H9 (cell line): ENCODE measurements at regions not wholly inside any gene's neighbourhood (a gene's known extent, or its start where the extent isn't known, plus 50 kb on each side); places are given as distances from the start of the nearest gene placed in this dataset.

Experiments
- DNase-seq: peaks from one replicate; pipeline ENCODE4 v3.0.0-alpha.2; 2017
- H2AFZ ChIP-seq: one replicate; pipeline ENCODE4 v1.6.1; 2013; ENCODE audit warnings: mild to moderate bottlenecking, low read length, control low read depth, moderate library complexity
- H2AK5ac ChIP-seq: 2 replicates; pipeline ENCODE4 v1.6.1; 2013; ENCODE audit warnings: low read length, control low read depth, mixed read lengths; ENCODE audit not compliant: insufficient read length
- H2BK120ac ChIP-seq: one replicate; pipeline ENCODE4 v1.6.1; 2013; ENCODE audit warnings: low read depth, mild to moderate bottlenecking, low read length, control low read depth, inconsistent platforms; ENCODE audit not compliant: poor library complexity, severe bottlenecking
- H2BK12ac ChIP-seq: 2 replicates; pipeline ENCODE4 v1.6.1; 2013; ENCODE audit warnings: low read length, control low read depth, mixed read lengths, low read depth; ENCODE audit not compliant: insufficient read length
- H2BK15ac ChIP-seq: 2 replicates; pipeline ENCODE4 v1.6.1; 2013; ENCODE audit warnings: low read depth, low read length, control low read depth
- H2BK20ac ChIP-seq: one replicate; pipeline ENCODE4 v1.6.1; 2013; ENCODE audit warnings: low read depth, mild to moderate bottlenecking, low read length, control low read depth, inconsistent platforms; ENCODE audit not compliant: poor library complexity, severe bottlenecking
- H2BK5ac ChIP-seq: 2 replicates; pipeline ENCODE4 v1.6.1; 2013; ENCODE audit warnings: low read length, control low read depth, mixed read lengths; ENCODE audit not compliant: insufficient read length
- H3K14ac ChIP-seq: 2 replicates; pipeline ENCODE4 v1.6.1; 2013; ENCODE audit warnings: low read length, control low read depth; ENCODE audit not compliant: insufficient read depth
- H3K18ac ChIP-seq: 2 replicates; pipeline ENCODE4 v1.6.1; 2013; ENCODE audit warnings: low read depth, mild to moderate bottlenecking, mixed read lengths, low read length, control low read depth; ENCODE audit not compliant: insufficient read length
- H3K23ac ChIP-seq: 2 replicates; pipeline ENCODE4 v1.6.1; 2013; ENCODE audit warnings: low read length, control low read depth, mixed read lengths, low read depth; ENCODE audit not compliant: insufficient read length
- H3K23me2 ChIP-seq: 2 replicates; pipeline ENCODE4 v1.6.1; 2013; ENCODE audit warnings: low read depth, mild to moderate bottlenecking, mixed read lengths, low read length, control low read depth; ENCODE audit not compliant: insufficient read length, poor library complexity, severe bottlenecking
- H3K27ac ChIP-seq: 2 replicates; pipeline ENCODE4 v1.5.1; 2013; ENCODE audit warnings: low read length, control low read depth, mixed read lengths, low read depth; ENCODE audit not compliant: insufficient read length
- H3K27me3 ChIP-seq: 2 replicates; pipeline ENCODE4 v1.6.1; 2013; ENCODE audit warnings: low read length, control low read depth, inconsistent platforms; ENCODE audit not compliant: insufficient read depth
- H3K4ac ChIP-seq: 2 replicates; pipeline ENCODE4 v1.6.1; 2013; ENCODE audit warnings: low read depth, mild to moderate bottlenecking, control low read depth, inconsistent platforms, low read length, moderate library complexity
- H3K4me1 ChIP-seq: 2 replicates; pipeline ENCODE4 v1.6.1; 2013; ENCODE audit warnings: low read length, control low read depth, inconsistent platforms; ENCODE audit not compliant: insufficient read depth
- H3K4me2 ChIP-seq: 2 replicates; pipeline ENCODE4 v1.6.1; 2013; ENCODE audit warnings: low read length, control low read depth, mixed read lengths; ENCODE audit not compliant: insufficient read length, insufficient read depth
- H3K56ac ChIP-seq: 2 replicates; pipeline ENCODE4 v1.6.1; 2013; ENCODE audit warnings: low read depth, mild to moderate bottlenecking, mixed read lengths, low read length, control low read depth; ENCODE audit not compliant: insufficient read length
- H3K79me1 ChIP-seq: 2 replicates; pipeline ENCODE4 v1.6.1; 2013; ENCODE audit warnings: low read depth, mild to moderate bottlenecking, moderate library complexity, low read length, control low read depth, inconsistent platforms; ENCODE audit not compliant: insufficient read depth, poor library complexity, severe bottlenecking
- H3K79me2 ChIP-seq: 2 replicates; pipeline ENCODE4 v1.6.1; 2013; ENCODE audit warnings: low read length, control low read depth, inconsistent platforms; ENCODE audit not compliant: insufficient read depth
- H3K9ac ChIP-seq: 2 replicates; pipeline ENCODE4 v1.6.1; 2013; ENCODE audit warnings: low read length, control low read depth, mixed read lengths; ENCODE audit not compliant: insufficient read length; ENCODE audit errors: extremely low read depth
- H3K9me3 ChIP-seq: one replicate; pipeline ENCODE4 v1.6.1; 2013; ENCODE audit warnings: low read depth, low read length, inconsistent platforms; ENCODE audit not compliant: control insufficient read depth
- H3T11ph ChIP-seq: one replicate; pipeline ENCODE4 v1.6.1; 2013; ENCODE audit warnings: mild to moderate bottlenecking, low read length, control low read depth, inconsistent platforms
- H4K20me1 ChIP-seq: one replicate; pipeline ENCODE4 v1.6.1; 2013; ENCODE audit not compliant: control insufficient read depth, insufficient read length, insufficient read depth
- H4K5ac ChIP-seq: 2 replicates; pipeline ENCODE4 v1.6.1; 2013; ENCODE audit warnings: low read depth, mild to moderate bottlenecking, mixed read lengths, low read length, control low read depth; ENCODE audit not compliant: insufficient read length
- H4K8ac ChIP-seq: replicated peaks from 2 replicates; pipeline ENCODE4 v1.6.1; 2013; ENCODE audit warnings: low read length, control low read depth, mixed read lengths, low read depth; ENCODE audit not compliant: insufficient read length
- H4K91ac ChIP-seq: 2 replicates; pipeline ENCODE4 v1.6.1; 2013; ENCODE audit warnings: low read depth, mild to moderate bottlenecking, moderate library complexity, mixed read lengths, low read length, control low read depth; ENCODE audit not compliant: insufficient read length
- H3K27ac Mint-ChIP-seq, 3 experiments: 2 replicates in 2 of 3; 3 replicates in 1 of 3; pipeline ENCODE4 v1.8.0; 2020 to 2021; ENCODE audit warnings: mixed read lengths in 3 of 3, mild to moderate bottlenecking in 1 of 3, moderate library complexity in 1 of 3
- H3K27me3 Mint-ChIP-seq: 2 replicates; pipeline ENCODE4 v1.8.0; 2021; ENCODE audit warnings: low read depth, mild to moderate bottlenecking, moderate library complexity, mixed read lengths
- H3K36me3 Mint-ChIP-seq, 3 experiments: 2 replicates in 2 of 3; 3 replicates in 1 of 3; pipeline ENCODE4 v1.8.0; 2020 to 2021; ENCODE audit warnings: low read depth in 3 of 3, mixed read lengths in 3 of 3; ENCODE audit not compliant: insufficient read depth in 1 of 3
- H3K4me1 Mint-ChIP-seq, 2 experiments: 2 replicates each; pipeline ENCODE4 v1.8.0; 2020; ENCODE audit warnings: mixed read lengths in 2 of 2
- H3K4me3 Mint-ChIP-seq, 2 experiments: 2 replicates in 1 of 2; 3 replicates in 1 of 2; pipeline ENCODE4 v1.8.0; 2020 to 2021; ENCODE audit warnings: mild to moderate bottlenecking in 2 of 2, mixed read lengths in 2 of 2, moderate library complexity in 1 of 2
- H3K9me3 Mint-ChIP-seq, 2 experiments: 2 replicates in 1 of 2; 3 replicates in 1 of 2; pipeline ENCODE4 v1.8.0; 2020; ENCODE audit warnings: mild to moderate bottlenecking in 2 of 2, mixed read lengths in 2 of 2, moderate library complexity in 1 of 2
- WGBS: extraction: QIAGEN DNeasy Blood & Tissue Kit; methylation state at CpG from one replicate; pipeline ENCODE4 v1.1.7; 2013; ENCODE audit warnings: missing lambda C conversion rate, low lambda C conversion rate, mixed read lengths; ENCODE audit not compliant: insufficient read length; ENCODE audit errors: extremely low coverage; 5-methylcytosine and 5-hydroxymethylcytosine counted together
- TF ChIP-seq, protein P1 (sequence below): fragments of 200-600 bp; sonication (generic); conservative IDR thresholded peaks from 3 replicates; pipeline ENCODE4 v1.8.0; 2021; ENCODE audit warnings: antibody characterized with exemption, mild to moderate bottlenecking

DNA sequence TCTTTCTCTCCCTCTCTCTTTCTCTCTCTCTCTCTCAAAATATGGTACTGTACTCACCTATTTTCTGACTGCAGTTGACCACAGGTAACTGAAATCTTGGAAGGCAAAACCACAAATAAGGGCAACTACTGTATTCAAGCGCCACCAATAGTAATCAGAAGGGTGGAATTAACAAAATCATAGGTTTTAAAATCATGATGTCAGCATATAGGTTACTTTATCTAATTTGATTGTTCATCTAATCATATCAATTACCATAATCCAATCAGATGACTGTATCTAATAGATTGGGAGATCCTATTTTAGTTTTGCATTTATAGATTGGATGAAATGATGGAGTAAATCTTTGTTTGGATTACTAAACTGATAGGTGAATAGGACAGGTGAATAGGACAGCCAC lies 155.8 kb upstream of the KITLG start:
- H3K79me2 ChIP-seq = no peaks in the 10 kb centered on the region
- H4K20me1 ChIP-seq = no peaks in the 10 kb centered on the region
- H3K23ac ChIP-seq = no peak overlapping the region
- H4K8ac ChIP-seq = no peak overlapping the region
- H3K4me1 ChIP-seq = no peaks in the 10 kb centered on the region
- TF ChIP-seq, protein P1, sequence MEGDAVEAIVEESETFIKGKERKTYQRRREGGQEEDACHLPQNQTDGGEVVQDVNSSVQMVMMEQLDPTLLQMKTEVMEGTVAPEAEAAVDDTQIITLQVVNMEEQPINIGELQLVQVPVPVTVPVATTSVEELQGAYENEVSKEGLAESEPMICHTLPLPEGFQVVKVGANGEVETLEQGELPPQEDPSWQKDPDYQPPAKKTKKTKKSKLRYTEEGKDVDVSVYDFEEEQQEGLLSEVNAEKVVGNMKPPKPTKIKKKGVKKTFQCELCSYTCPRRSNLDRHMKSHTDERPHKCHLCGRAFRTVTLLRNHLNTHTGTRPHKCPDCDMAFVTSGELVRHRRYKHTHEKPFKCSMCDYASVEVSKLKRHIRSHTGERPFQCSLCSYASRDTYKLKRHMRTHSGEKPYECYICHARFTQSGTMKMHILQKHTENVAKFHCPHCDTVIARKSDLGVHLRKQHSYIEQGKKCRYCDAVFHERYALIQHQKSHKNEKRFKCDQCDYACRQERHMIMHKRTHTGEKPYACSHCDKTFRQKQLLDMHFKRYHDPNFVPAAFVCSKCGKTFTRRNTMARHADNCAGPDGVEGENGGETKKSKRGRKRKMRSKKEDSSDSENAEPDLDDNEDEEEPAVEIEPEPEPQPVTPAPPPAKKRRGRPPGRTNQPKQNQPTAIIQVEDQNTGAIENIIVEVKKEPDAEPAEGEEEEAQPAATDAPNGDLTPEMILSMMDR = no peak
- no peak overlapping the region for H2AFZ ChIP-seq
- no peak overlapping the region for H3K14ac ChIP-seq
- no peaks in the 10 kb centered on the region for H3K9me3 ChIP-seq
- H2BK120ac ChIP-seq = no peak overlapping the region
- WGBS = no CpG with 5 or more reads among the region's 1 CpG
- peaks cover 6 to 11% of the 10 kb centered on the region in 2 experiments; a peak in 3 of 4 replicates for H3K4me1 Mint-ChIP-seq
- H3K56ac ChIP-seq = no peak overlapping the region
- H2BK20ac ChIP-seq = no peak overlapping the region
- H3K9me3 Mint-ChIP-seq = no peaks in the 10 kb centered on the region
- no peaks in the 10 kb centered on the region for H3K36me3 Mint-ChIP-seq
- H3K4me3 Mint-ChIP-seq = no peak overlapping the region
- no peak overlapping the region for H3T11ph ChIP-seq
- no peak for DNase-seq
- no peak overlapping the region for H2BK12ac ChIP-seq
- no peak overlapping the region for H4K91ac ChIP-seq
- H2AK5ac ChIP-seq = no peak overlapping the region
- H4K5ac ChIP-seq = no peak overlapping the region
- no peaks in the 10 kb centered on the region for H3K27me3 Mint-ChIP-seq
- H3K27ac ChIP-seq = no peak overlapping the region
- no peaks in the 10 kb centered on the region for H3K27me3 ChIP-seq
- no peak overlapping the region for H3K18ac ChIP-seq
- H2BK5ac ChIP-seq = no peak overlapping the region
- H3K27ac Mint-ChIP-seq = no peak overlapping the region
- no peak overlapping the region for H3K4me2 ChIP-seq
- H3K23me2 ChIP-seq = no peaks in the 10 kb centered on the region
- H3K79me1 ChIP-seq = no peaks in the 10 kb centered on the region
- no peak overlapping the region for H3K9ac ChIP-seq
- H2BK15ac ChIP-seq = no peak overlapping the region
- no peak overlapping the region for H3K4ac ChIP-seq
